ENCODE measurements at regions not wholly inside any gene's neighbourhood (a gene's known extent, or its start where the extent isn't known, plus 50 kb on each side); places are given as distances from the start of the nearest gene placed in this dataset.

GRCh38 chr21:23706431-23706830, 1900.8 kb downstream of the MRPL39 start:
- DNase-seq (ENCODE audit: low spot score in 2 of 2): no peak
- no peak for TF ChIP-seq POLR2A (IDR thresholded peaks at IDR 0.05)
- TF ChIP-seq POLR2AphosphoS5 (IDR thresholded peaks at IDR 0.05): no peak
- TF ChIP-seq, protein P1, sequence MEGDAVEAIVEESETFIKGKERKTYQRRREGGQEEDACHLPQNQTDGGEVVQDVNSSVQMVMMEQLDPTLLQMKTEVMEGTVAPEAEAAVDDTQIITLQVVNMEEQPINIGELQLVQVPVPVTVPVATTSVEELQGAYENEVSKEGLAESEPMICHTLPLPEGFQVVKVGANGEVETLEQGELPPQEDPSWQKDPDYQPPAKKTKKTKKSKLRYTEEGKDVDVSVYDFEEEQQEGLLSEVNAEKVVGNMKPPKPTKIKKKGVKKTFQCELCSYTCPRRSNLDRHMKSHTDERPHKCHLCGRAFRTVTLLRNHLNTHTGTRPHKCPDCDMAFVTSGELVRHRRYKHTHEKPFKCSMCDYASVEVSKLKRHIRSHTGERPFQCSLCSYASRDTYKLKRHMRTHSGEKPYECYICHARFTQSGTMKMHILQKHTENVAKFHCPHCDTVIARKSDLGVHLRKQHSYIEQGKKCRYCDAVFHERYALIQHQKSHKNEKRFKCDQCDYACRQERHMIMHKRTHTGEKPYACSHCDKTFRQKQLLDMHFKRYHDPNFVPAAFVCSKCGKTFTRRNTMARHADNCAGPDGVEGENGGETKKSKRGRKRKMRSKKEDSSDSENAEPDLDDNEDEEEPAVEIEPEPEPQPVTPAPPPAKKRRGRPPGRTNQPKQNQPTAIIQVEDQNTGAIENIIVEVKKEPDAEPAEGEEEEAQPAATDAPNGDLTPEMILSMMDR (IDR thresholded peaks at IDR 0.05): no peak
- Histone ChIP-seq H3K4me1 (no peaks in the 10 kb centered on the region), H3K27ac (no peak overlapping the region), H3K9me3 (no peaks in the 10 kb centered on the region), H3K4me3 (no peak overlapping the region), H3K36me3 (no peaks in the 10 kb centered on the region), H3K27me3 (no peaks in the 10 kb centered on the region)
- intact Hi-C loops (cut with DNase I; ENCODE audit: low total_unique reads): no loop called here

DNA sequence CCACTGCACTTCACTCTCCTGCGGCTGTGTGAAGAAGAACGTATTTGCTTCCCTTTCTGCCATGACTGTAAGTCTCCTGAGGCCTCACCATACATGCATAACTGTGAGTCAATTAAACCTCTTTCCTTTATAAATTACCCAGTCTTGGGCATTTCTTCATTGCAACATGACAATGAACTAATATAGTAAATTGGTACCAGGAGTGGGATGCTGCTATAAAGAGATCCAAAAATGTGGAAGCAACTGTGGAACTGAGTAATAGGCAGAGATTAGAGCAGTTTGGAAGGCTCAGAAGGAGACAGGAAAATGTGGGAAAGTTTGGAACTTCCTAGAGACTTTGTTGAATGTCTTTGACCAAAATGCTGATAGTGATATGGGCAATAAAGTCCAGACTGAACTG, 1907.9 kb downstream of the MRPL39 start:
- intact Hi-C loops (cut with DNase I; ENCODE audit: low total_unique reads): no loop called here
- Histone ChIP-seq H3K4me3 (no peak overlapping the region), H3K27me3 (no peaks in the 10 kb centered on the region), H3K36me3 (no peaks in the 10 kb centered on the region), H3K9me3 (peaks cover 8 to 15% of the 10 kb centered on the region in 2 donors), H3K4me1 (no peaks in the 10 kb centered on the region), H3K27ac (no peak overlapping the region)
- no peak for DNase-seq (ENCODE audit: low spot score in 2 of 2)
- TF ChIP-seq POLR2AphosphoS5 (IDR thresholded peaks at IDR 0.05) (no peak), POLR2A (IDR thresholded peaks at IDR 0.05) (no peak)
- TF ChIP-seq, protein P1 (IDR thresholded peaks at IDR 0.05): no peak

GRCh38 chr21:23698619-23699018, 1908.7 kb downstream of the MRPL39 start:
- no peak for DNase-seq (ENCODE audit: low spot score in 2 of 2)
- TF ChIP-seq POLR2AphosphoS5 (IDR thresholded peaks at IDR 0.05) (no peak), POLR2A (IDR thresholded peaks at IDR 0.05) (no peak)
- TF ChIP-seq, protein P1 (IDR thresholded peaks at IDR 0.05): no peak
- Histone ChIP-seq H3K4me3 (no peak overlapping the region), H3K9me3 (peaks cover 8 to 15% of the 10 kb centered on the region in 2 donors), H3K27me3 (no peaks in the 10 kb centered on the region), H3K36me3 (no peaks in the 10 kb centered on the region), H3K27ac (no peak overlapping the region), H3K4me1 (no peaks in the 10 kb centered on the region)
- intact Hi-C loops (cut with DNase I; ENCODE audit: low total_unique reads): no loop called here

GRCh38 chr21:23695443-23695842, 1911.8 kb downstream of the MRPL39 start:
- no peak overlapping the region for H3K27ac ChIP-seq
- no peak for DNase-seq (ENCODE audit: low spot score in 2 of 2)
- H3K4me3 ChIP-seq: no peak overlapping the region
- intact Hi-C loops (cut with DNase I; ENCODE audit: low total_unique reads): no loop called here
- TF ChIP-seq POLR2A (IDR thresholded peaks at IDR 0.05) (no peak), POLR2AphosphoS5 (IDR thresholded peaks at IDR 0.05) (no peak)
- TF ChIP-seq, protein P1 (IDR thresholded peaks at IDR 0.05): no peak
- H3K36me3 ChIP-seq: no peaks in the 10 kb centered on the region
- H3K9me3 ChIP-seq: peaks cover 5 to 15% of the 10 kb centered on the region in 2 donors
- no peaks in the 10 kb centered on the region for H3K4me1 ChIP-seq
- H3K27me3 ChIP-seq: no peaks in the 10 kb centered on the region

DNA sequence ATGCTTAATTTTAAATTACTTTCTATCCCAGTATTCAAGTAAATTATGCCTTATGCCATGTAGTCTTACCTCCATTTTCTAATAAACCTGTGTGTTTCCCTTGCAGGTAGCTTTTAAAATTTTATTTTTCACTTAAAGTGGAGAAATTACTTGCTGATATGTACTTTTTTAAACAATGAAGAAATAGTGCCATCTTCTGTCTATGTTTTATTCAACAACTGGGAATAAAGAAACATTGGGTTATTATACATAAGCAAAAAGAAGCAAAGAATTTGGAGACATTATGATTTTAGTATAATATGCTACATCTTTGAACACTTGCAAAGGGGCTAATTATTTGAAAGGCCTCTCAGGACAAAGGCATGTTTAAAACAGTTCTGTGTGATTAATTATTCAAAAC, 1912.9 kb downstream of the MRPL39 start:
- Histone ChIP-seq H3K4me3 (no peak overlapping the region), H3K36me3 (no peaks in the 10 kb centered on the region), H3K4me1 (no peaks in the 10 kb centered on the region), H3K9me3 (peaks cover 0 to 6% of the 10 kb centered on the region in 2 donors), H3K27me3 (no peaks in the 10 kb centered on the region), H3K27ac (no peak overlapping the region)
- intact Hi-C loops (cut with DNase I; ENCODE audit: low total_unique reads): no loop called here
- no peak for DNase-seq (ENCODE audit: low spot score in 2 of 2)
- TF ChIP-seq POLR2AphosphoS5 (IDR thresholded peaks at IDR 0.05) (no peak), POLR2A (IDR thresholded peaks at IDR 0.05) (no peak)
- TF ChIP-seq, protein P1 (IDR thresholded peaks at IDR 0.05): no peak
